Limb (tissue), 2 donors: ENCODE measurements at regions not wholly inside any gene's neighbourhood (a gene's known extent, or its start where the extent isn't known, plus 50 kb on each side); places are given as distances from the start of the nearest gene placed in this dataset.
"Not testable (repeated sequence)": the region's sequence is repeated elsewhere in the genome, so short reads cannot be mapped to it uniquely, and the experiment has no call there.

Experiments used
- DNase-seq, 2 donors: peaks; one replicate each; pipeline ENCODE4 v3.0.0-alpha.2; 2016; ENCODE audit errors: extremely low spot score in 2 of 2

DNA sequence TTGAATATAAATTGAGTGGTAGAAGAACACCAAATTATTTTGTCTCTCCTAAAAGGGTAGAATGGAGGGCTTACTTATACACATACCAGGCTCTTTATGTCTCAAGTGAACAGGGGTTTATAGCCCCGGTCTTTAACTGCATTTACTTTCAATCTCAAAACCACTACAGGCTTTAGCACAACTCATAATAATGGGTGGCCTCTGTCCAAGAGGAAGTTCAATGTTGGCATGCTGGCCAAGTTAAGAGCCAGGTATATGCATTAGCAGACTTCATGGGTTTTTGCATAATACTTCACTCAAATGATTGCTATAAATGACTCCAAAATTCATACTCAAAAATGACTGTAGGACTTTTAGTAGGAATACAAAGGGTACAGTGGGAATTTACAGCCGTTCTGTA, 118.5 kb upstream of the OTUD4 start:
- no peak for DNase-seq

DNA sequence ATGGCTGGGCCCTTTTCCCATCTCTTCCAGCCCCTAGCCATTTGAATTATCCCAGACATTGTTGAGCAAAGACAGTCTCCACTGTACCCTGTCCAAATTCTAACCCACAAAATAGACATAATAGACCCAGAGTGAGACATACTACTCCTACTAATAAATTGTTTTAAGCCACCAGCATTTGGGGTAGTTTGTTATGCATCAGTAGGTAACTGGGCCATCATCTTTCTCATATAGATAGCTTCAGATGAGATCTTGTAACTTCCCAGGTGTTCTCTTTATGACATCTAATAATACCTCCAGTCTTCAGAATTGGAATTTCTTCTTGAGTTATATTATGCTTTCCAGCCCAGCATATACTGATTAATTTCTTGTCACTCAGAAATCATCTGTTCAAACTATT, 117.2 kb upstream of the OTUD4 start:
- no peak for DNase-seq

DNA sequence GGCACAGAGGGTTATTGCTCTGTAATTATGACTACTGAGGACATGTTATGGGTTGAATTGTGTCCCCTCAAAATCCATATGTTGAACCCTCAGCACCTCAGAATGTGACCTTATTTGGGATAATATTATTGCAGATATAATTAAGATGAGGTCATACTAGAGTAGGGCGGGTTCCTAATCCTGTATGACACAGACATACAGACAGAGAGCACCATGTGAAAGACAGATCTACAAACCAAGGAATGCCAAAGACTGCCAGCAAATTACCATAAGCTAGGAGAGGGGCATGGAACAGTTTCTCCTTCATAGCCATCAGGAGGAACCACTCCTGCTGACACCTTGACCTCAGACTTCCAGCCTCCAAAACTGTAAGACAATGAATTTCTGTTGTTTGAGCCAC, 115.2 kb upstream of the OTUD4 start:
- DNase-seq, result no peak

DNA sequence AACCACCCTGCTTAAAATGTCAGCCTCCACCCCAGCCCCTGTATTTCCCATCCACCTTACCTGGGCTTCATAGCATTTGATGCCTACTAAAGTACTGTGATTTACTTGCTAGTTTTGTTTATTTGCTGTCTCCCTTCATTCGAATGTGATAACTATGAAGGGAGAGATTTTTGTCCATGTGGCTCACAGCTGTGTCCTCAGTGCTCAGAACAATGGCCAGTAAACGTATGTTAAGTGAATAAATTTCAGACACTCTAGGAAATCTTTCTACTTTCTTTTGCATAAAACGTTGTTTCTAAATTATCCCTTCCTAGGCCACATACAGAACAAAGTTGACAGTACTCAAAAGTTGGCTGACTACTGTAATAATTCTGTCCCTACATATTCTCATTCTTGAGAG, 114.7 kb upstream of the OTUD4 start:
- DNase-seq, result no peak

DNA sequence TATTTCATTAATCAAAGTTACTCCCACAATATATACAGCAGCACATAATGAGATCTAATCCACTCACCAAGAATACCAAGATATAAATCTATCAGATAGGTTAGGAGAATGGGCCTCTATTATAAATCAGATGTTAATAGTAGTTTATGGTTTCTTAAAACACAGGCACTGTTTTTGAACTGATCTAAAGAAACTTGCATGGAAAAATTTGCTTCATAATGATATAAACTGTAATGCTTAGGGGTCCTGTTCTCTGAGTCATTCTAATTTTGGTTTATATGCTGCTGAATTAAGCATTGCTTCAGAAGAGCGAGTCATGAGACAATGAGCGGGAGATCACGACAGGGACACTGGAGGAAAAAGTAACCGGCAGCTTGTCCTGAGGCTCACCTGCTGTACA, 113.3 kb upstream of the OTUD4 start:
- DNase-seq, result no peak

DNA sequence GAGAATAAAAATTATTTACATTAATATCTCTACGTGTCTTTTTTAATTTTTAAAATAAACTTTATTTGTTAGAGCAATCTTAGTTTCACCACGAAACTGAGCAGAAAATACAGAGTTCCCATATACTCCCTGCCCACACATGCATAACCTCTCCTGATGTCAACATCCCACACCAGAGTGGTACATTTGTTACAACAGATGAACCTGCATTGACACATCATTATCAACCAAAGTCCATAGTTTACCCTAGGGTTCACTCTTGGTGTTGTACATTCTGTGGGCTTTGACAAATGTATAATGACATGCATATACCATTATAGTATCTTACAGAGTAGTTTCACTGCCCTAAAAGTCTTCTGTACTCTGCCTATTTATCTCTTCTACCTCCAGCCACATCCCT, 110.6 kb upstream of the OTUD4 start:
- no peak for DNase-seq

DNA sequence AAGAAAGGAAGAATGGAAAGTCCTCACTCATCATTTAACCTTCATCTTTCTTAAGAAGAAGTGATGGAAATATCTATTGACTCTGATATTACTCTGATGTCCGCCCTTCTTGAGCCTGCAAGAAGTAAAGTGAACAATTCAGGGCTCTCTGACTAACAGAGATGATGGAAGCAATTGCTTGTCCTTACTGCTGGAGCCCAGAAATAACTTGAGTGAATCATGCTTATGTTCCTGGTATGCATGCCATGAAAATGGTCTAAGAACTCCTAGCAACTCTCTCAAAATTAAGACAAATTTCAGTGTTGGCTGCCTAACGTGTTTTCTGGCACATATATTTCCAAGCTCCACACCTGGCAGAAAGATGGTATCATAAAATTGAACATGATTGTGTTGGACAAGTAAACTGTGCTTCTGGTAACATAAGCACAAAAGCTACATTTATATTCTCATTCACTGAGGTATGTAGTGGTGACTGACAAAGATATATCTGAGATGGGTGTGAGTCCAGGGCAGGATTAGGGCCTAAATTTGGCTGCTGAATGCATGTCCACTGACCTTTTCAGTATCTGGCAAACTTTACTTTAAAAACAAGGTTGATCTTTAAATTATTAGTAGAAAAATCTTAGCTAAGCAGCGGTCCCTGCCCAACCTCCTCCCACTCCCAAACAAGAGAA, 109.2 kb upstream of the OTUD4 start:
- no peak for DNase-seq

DNA sequence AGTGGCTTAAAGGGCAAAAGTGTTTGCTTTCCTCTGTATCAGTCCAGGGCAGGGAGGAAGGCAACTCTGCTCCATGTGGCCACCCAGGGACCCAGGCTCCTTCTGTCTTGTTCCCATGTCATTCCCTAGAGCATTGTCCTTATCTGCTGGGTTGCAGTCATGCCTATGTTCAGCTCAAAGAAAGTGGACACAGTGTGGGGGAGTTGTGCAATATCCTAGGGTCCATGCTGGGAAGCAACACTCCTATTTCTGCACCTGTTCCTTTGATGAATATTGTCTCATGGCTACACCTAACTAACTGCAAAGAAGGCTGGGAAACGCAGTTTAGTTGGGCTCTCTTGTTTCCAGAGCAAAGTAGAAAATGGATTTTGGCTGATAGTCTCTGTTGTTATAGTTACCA, 107.0 kb upstream of the OTUD4 start:
- DNase-seq, result no peak

DNA sequence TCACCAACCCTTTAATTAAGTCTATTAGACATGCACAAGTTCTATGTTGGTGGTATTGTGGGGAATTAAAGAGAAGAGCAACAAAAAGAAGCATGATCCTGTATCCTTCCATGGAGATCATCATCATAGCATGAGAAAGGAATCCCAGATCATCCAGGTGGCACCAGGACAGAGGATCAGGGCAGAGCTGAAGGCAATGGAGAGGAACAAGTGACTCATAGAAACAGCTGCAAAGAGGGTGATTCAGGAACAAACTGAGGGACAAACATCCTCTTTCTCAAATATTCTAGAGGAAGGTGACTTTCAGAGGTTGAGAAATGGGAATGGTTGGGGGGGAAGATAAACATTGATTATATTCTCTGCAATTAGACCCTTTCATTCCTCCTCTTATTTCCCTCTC, 105.5 kb upstream of the OTUD4 start:
- no peak for DNase-seq

DNA sequence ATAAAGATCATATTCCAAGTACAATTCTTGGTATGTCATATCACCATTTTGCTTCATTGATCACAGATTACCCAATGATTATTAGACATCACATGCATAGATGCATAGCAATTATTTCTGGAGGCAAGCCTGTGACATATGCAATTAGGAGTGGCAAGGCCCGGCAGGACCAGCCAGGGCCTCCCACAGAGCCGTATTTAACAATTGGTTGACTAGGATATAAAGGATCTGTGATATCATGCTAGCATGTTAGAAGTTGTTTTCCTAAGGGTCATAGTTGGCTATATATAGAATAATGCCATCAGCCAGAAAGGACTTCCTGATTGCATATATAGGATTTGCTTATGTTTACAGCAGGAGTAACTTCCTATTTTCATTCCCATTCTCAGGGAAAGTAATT, 103.5 kb upstream of the OTUD4 start:
- no peak for DNase-seq

DNA sequence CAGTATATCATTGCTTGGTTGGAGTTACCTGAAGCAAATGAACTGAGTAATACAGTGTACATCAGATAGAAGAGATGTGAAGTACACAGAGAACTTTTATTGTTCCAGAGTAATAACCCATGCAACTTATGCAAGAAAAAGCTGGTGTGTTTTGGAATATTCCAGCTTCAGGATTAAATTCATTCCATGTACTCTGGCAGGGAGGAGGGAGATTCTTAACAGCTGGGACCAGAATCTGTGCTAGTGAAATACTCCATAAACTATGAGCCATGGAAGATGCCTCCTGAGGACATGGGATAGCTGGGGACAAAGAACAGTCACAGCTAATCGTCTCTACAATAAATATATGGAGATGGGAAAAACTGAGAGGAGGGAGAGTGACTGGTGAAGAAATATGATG, 101.6 kb upstream of the OTUD4 start:
- DNase-seq, result no peak

DNA sequence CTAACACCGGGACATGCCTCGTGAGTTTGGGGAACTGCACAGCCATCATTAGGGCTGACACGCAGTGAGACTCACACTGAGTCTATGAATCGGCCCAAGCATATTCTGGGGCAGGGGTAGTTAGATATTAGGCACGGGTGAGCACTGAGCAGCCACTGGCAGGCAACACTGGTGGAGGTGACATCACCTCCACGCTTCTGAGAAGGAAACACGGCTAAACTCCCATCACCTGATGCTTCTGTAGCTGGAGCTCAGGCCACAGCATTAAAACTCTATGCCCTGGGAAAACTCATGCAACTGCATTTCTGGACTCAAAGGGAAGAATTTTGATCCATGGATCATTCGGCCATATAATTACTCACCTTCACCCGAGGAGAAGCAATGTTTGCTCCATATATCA, 100.8 kb upstream of the OTUD4 start:
- DNase-seq, result no peak

DNA sequence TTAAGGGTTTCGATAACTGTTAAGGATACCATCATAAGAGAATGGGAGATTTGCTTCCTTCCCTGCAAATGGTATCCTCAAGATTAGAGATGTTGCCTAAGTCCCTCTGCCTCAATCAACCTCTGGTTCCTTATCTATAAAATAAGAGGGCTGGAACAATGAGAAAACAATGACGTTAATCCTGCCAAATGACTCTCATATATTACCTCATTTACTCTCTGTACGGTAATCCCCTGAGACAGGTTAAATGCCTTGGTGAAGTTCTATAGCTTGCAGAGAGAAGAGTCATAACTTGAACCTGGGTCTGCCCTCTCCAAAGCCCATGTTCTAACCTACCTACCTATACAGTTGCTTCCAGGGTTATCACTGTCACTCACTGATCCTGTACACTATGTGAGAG, 100.2 kb upstream of the OTUD4 start:
- no peak for DNase-seq

DNA sequence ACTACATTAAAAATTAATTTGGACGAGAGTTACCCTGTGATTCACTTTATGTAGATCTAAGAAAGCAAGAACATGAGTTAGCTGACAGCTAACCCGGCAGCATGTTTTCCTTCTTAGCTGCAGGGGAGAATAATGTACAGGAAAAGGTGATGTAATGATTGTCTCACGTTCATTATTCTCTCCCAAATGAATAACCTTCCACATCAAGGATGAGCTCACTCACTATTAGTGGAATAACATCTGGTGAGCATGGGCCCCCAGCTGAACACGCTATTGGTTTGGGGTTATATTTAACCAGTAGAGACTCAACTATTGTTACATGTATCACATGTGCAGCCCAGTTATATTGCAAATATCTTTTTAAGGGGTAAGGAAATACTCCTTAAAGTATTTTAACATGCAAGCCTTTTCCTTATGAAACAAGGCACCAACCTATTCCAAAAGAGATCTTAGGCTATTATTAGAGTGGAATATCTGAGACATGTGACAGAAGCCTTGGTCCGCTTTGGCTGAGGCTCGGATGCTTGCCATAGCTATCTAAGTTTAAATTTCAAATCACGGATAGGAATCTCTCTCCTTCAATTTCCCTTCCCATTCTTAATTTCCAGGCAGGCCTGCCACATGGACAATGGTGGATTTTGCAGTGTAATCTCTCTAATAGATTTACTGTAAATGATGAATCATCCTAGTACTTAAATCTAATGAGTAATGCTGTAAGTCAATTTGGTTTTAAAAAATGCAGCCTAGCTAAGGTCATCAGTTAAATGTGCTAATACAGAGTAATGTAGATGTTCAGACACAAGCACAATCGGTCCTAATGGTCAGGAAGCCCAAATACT, 99.0 kb upstream of the OTUD4 start:
- DNase-seq, result peak in 1 of 2 donors; percentile 83

DNA sequence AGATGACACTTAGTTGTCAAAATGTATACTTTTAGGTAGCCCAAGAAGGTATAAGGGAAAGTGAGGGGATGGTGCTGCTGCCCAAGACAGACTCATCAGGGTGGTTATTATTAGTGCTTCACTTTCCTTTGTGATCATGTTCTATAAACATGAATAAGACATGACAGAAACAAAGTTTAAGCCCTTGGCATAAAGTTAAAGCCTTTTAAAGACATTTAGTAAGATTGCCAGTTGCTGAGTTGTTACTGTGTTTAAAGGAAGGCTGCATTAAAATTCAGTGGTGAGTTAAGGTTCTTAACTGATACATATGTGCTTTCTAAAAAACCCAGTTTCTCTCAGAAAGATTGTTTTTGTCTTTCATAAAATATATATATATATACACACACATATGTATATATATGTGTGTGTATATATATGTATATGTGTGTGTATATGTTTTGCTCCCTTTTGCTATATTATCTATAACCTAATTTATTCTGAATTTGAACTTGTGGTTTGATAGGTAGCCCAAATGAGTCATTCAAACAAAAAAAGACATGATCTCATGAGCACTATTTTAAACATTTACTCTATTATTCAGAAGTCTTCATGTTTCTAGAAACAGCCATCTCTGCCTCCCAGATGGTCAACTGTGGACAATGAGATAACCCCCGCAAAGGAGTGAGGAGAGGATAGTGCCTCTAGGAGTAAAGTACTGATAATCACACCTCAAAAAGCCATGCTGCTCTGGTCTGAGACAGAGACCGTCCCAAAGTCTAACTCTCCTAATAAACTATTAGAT, 98.1 kb upstream of the OTUD4 start:
- no peak for DNase-seq

DNA sequence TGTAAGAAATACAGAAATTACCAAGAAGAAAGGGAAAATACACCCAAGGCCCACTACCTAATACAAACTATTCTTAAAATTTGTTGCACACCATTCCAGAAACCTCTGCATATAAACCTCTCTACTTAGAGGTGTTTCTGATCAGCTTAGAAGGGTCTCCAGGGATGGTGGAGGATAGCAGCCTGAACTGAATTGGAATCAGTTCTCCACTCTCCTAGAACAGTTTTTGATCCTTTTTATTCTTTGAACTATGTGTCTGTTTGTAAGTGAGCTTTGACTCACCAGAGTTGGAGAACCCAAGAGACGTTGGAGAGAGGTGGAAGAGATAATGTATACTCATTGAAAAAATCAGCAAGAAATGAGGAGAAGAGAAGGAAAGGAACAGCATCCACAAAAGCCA, 96.6 kb upstream of the OTUD4 start:
- no peak for DNase-seq

DNA sequence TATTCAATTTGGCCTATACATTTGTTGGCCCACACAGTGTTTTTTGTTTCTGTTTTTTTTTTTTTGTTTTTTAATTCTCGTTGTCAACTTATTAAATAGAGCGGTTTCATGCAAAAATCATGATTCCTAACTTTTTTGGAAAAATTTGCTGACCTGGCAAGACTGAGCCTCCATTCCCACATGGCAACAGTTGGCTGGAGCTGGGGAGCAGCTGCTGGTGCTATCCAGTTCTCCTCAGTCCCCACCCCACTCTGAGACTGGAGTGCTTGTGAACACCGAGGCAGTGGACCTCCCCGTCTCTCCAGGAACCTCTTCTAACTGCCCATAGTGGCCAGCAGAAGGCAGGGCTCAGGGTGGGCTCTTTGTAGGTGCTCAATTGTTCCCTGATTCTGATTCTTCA, 95.7 kb upstream of the OTUD4 start:
- peak; percentile 27 to 36 for DNase-seq

DNA sequence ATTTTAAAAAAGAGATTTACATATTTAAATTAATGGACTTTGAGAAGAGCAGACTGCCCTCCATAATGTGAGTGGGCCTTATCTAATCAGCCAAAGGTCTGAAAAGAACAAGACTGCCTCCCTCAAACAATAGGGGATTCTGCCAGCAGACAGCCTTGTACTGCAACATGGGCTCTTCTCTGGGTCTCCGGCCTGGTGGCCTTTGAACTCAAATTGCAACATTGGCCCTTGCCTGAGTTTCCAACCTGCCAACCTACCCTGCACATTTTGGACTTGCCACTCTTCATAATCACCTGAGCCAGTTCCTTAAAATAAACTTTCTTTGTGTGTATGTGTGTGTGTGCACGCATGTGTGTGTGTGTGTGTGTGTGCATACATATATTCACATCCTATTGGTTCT, 90.8 kb upstream of the OTUD4 start:
- no peak for DNase-seq

DNA sequence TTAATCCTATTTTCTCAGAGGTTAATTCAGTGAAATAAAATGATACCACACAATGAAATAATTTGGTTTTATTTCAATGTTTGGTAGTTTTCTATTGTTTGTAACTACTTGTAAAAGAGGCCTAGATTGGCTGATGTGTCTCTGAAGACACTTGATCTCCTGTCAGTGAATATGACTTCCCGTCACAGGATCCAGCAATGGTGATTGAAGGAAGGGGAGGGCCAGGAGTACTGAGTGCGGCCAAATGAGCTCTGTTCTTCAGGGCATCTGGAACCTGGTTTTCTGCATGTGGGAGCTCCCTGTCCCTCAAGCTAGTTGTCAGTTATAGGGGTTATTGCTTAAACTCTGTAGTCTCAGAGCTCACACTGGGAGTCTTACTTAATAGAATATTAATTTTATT, 86.5 kb upstream of the OTUD4 start:
- DNase-seq, result no peak

DNA sequence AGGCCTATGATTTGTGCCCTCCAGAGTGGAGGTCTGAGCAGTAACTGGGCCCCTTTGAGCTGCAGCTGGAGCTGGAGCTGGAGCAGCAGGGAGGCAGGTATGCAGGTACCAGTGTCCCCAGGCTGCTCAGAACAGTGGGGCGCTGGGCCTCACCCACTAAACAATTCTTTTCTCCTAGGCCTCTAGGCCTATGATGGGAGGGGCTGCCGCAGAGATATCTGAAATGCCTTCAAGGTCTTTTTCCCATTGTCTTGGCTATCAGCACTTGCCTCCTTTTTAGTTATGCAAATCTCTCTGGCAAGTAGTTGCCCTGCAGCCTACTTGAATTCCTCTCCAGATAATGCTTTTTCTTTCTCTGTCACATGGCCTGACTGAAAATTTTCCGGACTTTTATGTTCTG, 79.7 kb upstream of the OTUD4 start:
- no peak for DNase-seq

DNA sequence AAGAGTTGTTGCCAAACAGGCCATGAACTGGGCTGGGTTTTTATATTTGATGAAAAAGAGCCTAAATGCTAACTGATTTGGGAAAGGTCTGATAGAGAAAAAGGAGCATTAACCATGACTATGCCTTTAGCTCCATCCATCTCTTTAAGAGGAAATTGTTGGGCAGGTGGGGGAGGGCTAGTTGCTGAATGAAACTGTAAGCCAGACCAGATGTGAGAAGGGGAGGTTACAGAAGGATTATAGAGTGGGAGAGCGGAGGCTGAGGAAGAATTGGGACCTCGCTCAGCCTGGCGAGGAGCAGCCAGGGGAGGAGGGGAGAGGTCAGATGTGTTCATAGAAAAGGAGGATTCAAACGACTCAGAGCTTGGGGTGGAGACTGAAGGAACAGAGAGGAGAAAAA, 74.9 kb upstream of the OTUD4 start:
- not testable (repeated sequence) for DNase-seq

DNA sequence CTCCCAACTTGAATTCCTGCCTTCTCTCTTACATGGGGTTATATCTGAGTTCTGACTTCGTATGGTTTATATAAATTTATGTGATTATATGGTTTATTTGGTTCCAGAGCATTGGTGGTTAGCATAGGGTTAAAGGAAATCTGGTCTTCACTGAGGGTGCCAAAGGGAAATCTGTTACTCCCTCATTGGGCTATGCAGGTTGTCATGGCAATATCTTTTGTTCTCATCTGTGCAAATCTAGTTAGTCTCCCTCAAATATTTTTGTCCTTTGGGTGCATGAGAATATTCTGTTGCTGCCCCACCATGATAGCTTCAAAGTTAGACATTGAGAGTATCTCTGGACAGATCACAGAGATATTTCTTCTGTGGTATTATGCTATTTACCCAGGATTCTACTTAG, 71.8 kb upstream of the OTUD4 start:
- DNase-seq, result no peak

DNA sequence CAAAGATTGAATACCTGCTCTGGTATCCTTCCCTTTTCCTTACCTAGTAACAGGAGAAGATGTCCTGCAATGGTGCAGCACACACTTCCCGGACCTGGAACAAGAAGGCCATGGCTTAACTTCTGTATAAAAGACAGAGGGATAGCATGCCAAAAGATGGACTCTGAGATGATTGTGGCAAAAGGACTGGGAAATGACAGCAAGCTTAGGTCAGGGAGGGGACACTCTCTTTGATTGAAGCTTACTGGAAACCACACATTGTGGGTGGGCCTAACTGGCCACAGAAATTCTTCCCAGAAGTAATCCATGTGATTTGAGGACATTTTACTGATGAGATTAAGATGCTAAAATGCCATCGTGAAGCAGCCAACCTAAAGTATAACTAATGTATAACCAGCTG, 71.0 kb upstream of the OTUD4 start:
- DNase-seq, result no peak
